OCI-LY1 (cell line): ENCODE measurements at regions not wholly inside any gene's neighbourhood (a gene's known extent, or its start where the extent isn't known, plus 50 kb on each side); places are given as distances from the start of the nearest gene placed in this dataset.

Source experiments
- EZH2 ChIP-seq: fragments of 200-600 bp; sonication (generic), shearing (Covaris generic); IDR thresholded peaks from 2 replicates; pipeline ENCODE4 v1.8.0; 2017; ENCODE audit warnings: borderline replicate concordance, mixed run types, mild to moderate bottlenecking, antibody characterized with exemption, low read length, moderate library complexity, mixed read lengths
- TF ChIP-seq, protein P1 (sequence below): fragments of 200-600 bp; sonication (generic), shearing (Covaris generic); IDR thresholded peaks from 2 replicates; pipeline ENCODE4 v1.5.1; 2017; ENCODE audit warnings: mild to moderate bottlenecking, antibody characterized with exemption, low read length, moderate library complexity, mixed read lengths

DNA sequence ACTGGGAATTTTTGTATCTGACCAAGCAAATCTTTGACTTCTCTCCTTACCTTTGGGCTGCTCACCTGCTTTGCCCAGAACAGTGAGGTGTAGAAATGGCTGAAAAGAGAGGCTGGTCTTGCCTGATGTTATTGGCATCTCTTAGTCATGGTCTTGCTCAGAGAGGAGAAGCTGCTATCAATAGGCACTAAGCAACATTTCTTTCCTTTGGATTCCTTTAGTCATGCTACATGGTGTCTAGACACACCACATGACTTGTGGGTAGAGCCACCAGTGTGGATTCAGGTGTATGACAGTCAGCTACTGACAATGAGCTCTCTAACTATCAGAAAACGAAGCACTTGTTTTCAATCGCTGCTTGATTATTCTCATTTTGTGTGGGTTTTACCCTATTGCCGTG lies 341.3 kb upstream of the DCC start:
- TF ChIP-seq, protein P1, sequence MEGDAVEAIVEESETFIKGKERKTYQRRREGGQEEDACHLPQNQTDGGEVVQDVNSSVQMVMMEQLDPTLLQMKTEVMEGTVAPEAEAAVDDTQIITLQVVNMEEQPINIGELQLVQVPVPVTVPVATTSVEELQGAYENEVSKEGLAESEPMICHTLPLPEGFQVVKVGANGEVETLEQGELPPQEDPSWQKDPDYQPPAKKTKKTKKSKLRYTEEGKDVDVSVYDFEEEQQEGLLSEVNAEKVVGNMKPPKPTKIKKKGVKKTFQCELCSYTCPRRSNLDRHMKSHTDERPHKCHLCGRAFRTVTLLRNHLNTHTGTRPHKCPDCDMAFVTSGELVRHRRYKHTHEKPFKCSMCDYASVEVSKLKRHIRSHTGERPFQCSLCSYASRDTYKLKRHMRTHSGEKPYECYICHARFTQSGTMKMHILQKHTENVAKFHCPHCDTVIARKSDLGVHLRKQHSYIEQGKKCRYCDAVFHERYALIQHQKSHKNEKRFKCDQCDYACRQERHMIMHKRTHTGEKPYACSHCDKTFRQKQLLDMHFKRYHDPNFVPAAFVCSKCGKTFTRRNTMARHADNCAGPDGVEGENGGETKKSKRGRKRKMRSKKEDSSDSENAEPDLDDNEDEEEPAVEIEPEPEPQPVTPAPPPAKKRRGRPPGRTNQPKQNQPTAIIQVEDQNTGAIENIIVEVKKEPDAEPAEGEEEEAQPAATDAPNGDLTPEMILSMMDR, result no peak
- TF ChIP-seq EZH2, result no peak
